ENCODE measurements at regions not wholly inside any gene's neighbourhood (a gene's known extent, or its start where the extent isn't known, plus 50 kb on each side); places are given as distances from the start of the nearest gene placed in this dataset.

DNA sequence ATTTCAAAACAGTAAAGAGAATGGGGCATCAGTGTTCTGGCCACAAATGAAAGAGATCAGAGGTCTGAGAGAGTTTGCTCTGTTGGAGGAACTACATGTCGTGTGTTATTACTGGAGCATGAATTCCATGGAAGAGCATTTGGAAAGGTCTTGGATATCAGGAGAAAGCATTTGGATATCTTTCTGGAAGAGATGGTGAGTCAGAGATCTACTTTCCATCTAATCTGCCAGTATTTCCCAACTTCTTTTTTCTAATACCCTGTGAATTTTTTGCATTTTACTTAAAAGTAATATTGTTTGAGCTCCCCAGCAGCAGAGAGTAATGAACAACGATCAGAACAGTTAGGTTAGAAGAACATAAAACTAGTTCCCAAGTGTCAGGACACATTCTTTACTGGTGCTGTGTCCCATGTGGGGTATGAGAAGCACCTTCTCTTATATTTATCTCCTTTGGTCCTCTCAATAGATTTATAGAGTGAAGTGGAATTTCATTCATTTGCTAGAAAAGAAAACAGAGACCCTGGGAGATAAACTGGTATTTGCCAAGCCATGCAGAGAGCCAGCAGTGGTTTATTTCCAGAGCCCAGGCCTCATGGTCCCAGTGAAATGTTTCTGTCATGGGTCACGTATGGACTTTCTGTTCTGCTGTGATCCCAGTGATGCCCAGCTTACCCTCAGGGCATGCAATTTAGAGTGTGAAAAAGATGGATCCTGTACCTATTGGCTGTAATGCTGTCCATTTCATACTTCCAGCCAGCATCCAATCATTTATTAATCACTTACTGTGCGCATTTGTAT lies 130.8 kb upstream of the NT5C1B start:
- Histone ChIP-seq H3K4me3 (no peak overlapping the region), H3K27me3 (no peaks in the 10 kb centered on the region), H3K4me1 (no peaks in the 10 kb centered on the region), H3K36me3 (no peaks in the 10 kb centered on the region), H3K27ac (no peak overlapping the region), H3K9me3 (no peaks in the 10 kb centered on the region)
- ATAC-seq (no peak), DNase-seq (no peak)
- in situ Hi-C loops (cut with MboI; ENCODE audit: low sequenced_read_pairs in 4 of 4) (no loop called here), intact Hi-C loops (cut with DNase I; ENCODE audit: low total_unique reads) (no loop called here)
- TF ChIP-seq, protein P1, sequence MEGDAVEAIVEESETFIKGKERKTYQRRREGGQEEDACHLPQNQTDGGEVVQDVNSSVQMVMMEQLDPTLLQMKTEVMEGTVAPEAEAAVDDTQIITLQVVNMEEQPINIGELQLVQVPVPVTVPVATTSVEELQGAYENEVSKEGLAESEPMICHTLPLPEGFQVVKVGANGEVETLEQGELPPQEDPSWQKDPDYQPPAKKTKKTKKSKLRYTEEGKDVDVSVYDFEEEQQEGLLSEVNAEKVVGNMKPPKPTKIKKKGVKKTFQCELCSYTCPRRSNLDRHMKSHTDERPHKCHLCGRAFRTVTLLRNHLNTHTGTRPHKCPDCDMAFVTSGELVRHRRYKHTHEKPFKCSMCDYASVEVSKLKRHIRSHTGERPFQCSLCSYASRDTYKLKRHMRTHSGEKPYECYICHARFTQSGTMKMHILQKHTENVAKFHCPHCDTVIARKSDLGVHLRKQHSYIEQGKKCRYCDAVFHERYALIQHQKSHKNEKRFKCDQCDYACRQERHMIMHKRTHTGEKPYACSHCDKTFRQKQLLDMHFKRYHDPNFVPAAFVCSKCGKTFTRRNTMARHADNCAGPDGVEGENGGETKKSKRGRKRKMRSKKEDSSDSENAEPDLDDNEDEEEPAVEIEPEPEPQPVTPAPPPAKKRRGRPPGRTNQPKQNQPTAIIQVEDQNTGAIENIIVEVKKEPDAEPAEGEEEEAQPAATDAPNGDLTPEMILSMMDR (IDR thresholded peaks at IDR 0.05 in 4 of 5, conservative IDR thresholded peaks at IDR 0.05 in 1 of 5) = no peak
- no peak for TF ChIP-seq POLR2A (IDR thresholded peaks at IDR 0.05)

DNA sequence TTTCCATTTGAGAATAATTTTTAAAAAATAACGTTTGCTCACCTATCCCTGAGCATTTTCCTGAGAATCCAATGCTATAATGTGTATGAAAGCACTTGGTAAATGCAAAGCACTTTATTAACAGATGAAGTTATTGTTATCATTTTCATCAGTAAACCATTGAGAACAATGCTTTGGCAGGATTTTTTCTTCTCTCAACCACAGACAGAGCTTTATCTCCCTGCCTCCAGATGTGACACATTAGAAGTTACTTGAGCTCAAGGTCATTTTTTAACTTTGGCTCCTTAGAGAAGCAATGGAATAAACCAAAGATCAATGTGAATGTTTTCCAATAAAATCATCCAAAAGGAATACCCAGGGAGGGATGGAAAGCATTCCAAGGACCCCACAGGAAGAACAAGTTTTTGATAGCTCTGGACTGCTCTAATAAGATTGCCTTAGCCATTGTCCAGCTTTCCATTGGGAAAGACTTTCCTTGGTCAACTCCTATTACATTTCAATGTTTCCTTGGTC lies 118.9 kb upstream of the NT5C1B start:
- Histone ChIP-seq H3K27ac (no peak overlapping the region), H3K4me3 (no peak overlapping the region), H3K9me3 (no peaks in the 10 kb centered on the region), H3K36me3 (no peaks in the 10 kb centered on the region), H3K4me1 (no peaks in the 10 kb centered on the region), H3K27me3 (no peaks in the 10 kb centered on the region)
- DNase-seq (no peak), ATAC-seq (no peak)
- in situ Hi-C loops (cut with MboI; ENCODE audit: low sequenced_read_pairs in 4 of 4) (no loop called here), intact Hi-C loops (cut with DNase I; ENCODE audit: low total_unique reads) (no loop called here)
- TF ChIP-seq, protein P1 (IDR thresholded peaks at IDR 0.05 in 4 of 5, conservative IDR thresholded peaks at IDR 0.05 in 1 of 5) = no peak
- no peak for TF ChIP-seq POLR2A (IDR thresholded peaks at IDR 0.05)

DNA sequence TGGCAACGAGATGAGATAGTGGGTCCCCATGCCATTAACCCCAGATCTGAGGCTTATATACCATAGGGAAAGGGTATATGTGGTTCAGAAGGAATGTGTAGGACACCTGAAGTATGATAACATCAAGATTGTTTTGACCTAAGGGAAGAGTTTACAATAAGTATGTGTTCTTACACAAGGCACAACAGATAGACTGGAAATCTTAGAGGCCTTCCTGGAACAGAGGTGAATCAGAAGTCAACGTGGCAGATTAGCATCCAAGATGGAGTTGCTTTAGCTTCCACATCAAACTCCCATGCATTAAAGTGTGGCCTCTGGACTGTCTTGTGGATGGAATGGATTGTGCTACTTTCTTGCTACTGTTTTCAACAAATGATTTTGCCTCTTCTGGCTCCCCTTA lies 116.6 kb upstream of the NT5C1B start:
- H3K4me3 ChIP-seq = no peak overlapping the region
- ATAC-seq = no peak
- no peaks in the 10 kb centered on the region for H3K9me3 ChIP-seq
- intact Hi-C loops (cut with DNase I; ENCODE audit: low total_unique reads) = no loop called here
- in situ Hi-C loops (cut with MboI; ENCODE audit: low sequenced_read_pairs in 4 of 4) = no loop called here
- no peaks in the 10 kb centered on the region for H3K27me3 ChIP-seq
- DNase-seq = no peak
- H3K27ac ChIP-seq = no peak overlapping the region
- TF ChIP-seq POLR2A (IDR thresholded peaks at IDR 0.05) = no peak
- TF ChIP-seq, protein P1 (IDR thresholded peaks at IDR 0.05 in 4 of 5, conservative IDR thresholded peaks at IDR 0.05 in 1 of 5) = no peak
- no peaks in the 10 kb centered on the region for H3K4me1 ChIP-seq
- H3K36me3 ChIP-seq = no peaks in the 10 kb centered on the region

DNA sequence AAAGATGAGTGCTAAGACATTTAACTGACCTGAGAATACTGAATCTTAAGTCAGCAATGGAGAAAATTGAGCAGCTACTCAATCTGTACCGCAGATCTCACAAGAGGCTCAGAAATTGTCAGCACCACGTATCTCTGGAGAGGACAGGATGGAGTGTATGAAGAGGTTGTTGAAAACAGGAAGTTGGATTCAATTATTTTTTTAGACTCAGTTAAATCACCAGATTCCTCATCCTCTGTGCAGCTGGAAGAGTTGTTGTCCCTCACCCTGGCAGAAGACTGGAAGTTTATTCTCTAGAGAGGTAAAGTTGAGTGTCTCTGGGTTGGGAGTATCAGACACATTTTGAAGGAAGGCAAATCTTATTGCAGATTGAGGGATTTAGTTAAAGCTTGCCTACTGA lies 114.9 kb upstream of the NT5C1B start:
- no peak for ATAC-seq
- Histone ChIP-seq H3K4me3 (no peak overlapping the region), H3K27me3 (no peaks in the 10 kb centered on the region), H3K4me1 (no peaks in the 10 kb centered on the region), H3K27ac (no peak overlapping the region), H3K9me3 (no peaks in the 10 kb centered on the region), H3K36me3 (no peaks in the 10 kb centered on the region)
- intact Hi-C loops (cut with DNase I; ENCODE audit: low total_unique reads) = no loop called here
- TF ChIP-seq POLR2A (IDR thresholded peaks at IDR 0.05) = no peak
- TF ChIP-seq, protein P1 (IDR thresholded peaks at IDR 0.05 in 4 of 5, conservative IDR thresholded peaks at IDR 0.05 in 1 of 5) = no peak
- DNase-seq = no peak
- in situ Hi-C loops (cut with MboI; ENCODE audit: low sequenced_read_pairs in 4 of 4) = no loop called here
